HG03469 (cell line): ENCODE measurements at regions not wholly inside any gene's neighbourhood (a gene's known extent, or its start where the extent isn't known, plus 50 kb on each side); places are given as distances from the start of the nearest gene placed in this dataset.

Source experiments
- ATAC-seq: cut with Tn5 transposase; IDR thresholded peaks from one replicate; pipeline ENCODE4 v1.9.1; 2021; ENCODE audit warnings: mild to moderate bottlenecking, moderate library complexity, moderate number of reproducible peaks; ENCODE audit not compliant: unreplicated experiment

DNA sequence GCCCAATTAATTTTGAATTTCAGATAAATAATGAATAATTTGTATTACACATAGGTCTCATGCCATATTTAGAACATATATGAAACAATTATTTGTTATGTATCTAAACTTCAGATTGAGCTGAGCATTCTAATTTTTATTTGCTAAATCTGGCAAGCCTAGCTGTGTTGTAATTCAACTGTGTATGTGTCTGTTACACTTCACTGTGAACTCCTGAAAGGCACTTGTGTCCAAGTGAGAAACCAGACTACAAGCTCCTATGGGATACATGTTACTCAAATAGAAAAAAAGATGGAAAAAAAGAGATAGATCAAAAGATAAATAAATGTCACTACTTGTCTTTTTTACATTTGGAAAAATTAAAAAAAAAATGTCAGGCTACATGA lies 56.5 kb upstream of the ANKRD55 start:
- no peak for ATAC-seq

DNA sequence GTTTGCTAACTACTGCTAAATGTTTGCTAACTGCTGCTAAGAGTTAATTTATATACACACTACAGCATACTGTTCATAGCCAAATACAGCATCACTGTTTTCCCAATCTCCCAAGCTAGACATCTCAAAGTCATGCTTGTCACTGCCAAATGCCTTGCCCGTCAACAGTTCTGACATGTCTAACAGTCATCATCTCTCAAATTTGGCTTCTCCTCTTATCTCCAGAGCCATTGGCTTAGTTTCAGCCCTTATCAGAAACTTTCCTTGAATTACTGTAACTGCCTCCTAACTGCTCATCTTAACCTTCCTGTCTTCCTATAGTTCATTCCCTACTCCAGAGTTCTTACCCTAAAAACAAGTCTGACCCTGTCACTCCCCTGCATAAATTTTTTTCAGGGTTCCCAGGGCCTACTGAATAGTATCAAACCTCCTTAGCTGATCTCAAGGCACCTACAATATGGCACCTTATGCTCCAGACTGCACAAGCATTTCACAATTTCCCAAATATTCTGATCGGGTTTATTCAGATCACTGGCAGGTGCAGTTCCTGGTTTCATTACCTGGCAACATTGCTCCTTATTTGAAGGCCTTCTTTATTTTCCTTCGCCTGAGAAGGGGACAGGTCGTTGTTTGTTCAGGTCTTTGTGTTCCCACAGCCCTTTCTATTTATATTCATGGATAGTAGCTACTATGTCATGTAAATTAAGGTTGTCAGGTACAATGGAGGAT lies 55.9 kb upstream of the ANKRD55 start:
- no peak for ATAC-seq

DNA sequence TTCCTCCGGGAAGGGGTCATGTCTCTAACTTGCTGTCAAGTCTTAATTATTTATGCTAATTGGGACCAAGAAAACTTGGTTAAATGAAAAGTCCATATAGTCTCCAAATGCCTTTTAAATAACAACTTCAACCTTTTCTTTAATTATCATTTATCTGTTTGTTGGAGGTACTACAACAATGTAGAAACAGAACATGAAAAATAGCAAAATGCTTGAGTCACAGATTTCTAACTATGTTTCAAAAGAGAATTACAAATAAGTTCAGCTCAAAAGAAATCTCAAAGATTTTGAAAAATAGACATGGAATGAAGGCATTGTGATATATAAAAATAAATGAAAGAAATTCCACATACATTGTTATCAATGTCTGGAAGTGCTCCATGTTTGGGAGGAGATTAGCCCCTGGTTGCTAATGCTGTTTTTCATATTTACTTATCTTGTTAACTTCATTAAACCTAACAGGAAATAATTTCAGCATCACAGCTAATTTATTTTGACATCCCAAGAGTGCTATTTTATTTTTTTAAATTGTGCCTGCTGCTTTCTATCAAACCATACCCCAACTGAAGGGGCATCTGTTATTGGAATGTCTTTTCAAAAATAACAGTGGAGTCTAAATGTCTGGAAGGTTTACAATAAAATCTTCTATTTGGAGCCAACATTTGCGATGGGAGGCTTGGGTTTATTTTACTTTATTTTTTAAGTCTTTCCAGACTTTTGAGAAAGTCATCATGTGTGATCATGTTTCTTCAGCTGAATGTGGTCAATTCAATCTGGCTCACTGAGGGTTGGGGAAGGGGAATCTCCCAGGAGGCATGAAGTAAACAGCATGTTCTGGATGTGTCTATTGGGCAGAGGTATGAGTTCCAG lies 53.1 kb upstream of the ANKRD55 start:
- ATAC-seq, result no peak

DNA sequence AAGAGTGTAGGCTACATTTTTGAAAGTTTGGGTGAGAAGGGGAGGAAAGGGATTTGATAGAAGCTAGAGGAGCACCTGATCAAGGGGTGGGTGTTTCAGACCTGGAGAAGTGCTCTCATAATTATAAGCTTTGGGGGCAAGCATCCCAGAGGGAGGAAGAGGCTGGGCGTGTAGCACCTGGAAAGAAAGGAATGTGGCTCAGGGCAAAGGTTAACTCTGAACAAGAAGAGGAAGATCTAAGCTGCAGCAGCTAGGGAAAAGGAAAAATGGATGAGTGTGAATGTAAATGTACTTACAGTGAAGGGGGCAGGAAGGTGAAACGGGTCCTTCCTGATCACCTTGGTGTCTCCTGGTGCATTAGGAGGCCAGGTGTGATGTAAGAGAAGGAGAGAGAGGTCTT lies 49.8 kb upstream of the ANKRD55 start:
- no peak for ATAC-seq
